K562 (cell line): ENCODE measurements at regions not wholly inside any gene's neighbourhood (a gene's known extent, or its start where the extent isn't known, plus 50 kb on each side); places are given as distances from the start of the nearest gene placed in this dataset.

Experiments used
- ATAC-seq: fragments of 200-7000 bp; cut with Tn5 transposase; 3 replicates; pipeline ENCODE4 v1.9.1; 2020; ENCODE audit warnings: moderate library complexity
- BruUV-seq: library from RNA; stranded (reverse); fragments of 400-500 nt; replicated peaks from 2 replicates; lab custom pipeline; 2021; lab: Mats Ljungman, UMichigan
- CTCF ChIA-PET: fragments of 300-600 bp; formaldehyde crosslinking; extraction: SDS; loops from one replicate; lab custom pipeline; 2021; ENCODE audit warnings: low intra/inter-chr PET ratio; lab: Yijun Ruan, JAX
- POLR2A ChIA-PET: fragments of 300-600, 350-650 bp; sonication (Branson Sonifier 250); formaldehyde crosslinking; extraction: SDS; loops from one replicate; lab custom pipeline; 2021; ENCODE audit warnings: antibody characterized with exemption, inconsistent platforms; lab: Yijun Ruan, JAX
- DNase-seq, 4 experiments: peaks; one replicate each; pipeline versions ENCODE4 v3.0.0 to v3.0.0-alpha.2; 2011 to 2018; ENCODE audit warnings: low spot score in 3 of 4, mixed read lengths in 3 of 4; ENCODE audit errors: extremely low read depth in 1 of 4
- FAIRE-seq: peaks from 2 replicates; lab custom pipeline; 2011; peaks lifted over from hg19 to GRCh38; lab: Jason Lieb, UNC
- H2AFZ ChIP-seq: 2 replicates; pipeline ENCODE4 v1.6.0; 2011; ENCODE audit warnings: low read depth, low read length, control low read depth, inconsistent platforms
- H3K27ac ChIP-seq: fragments of 200-600 bp; 3 replicates; pipeline ENCODE4 v1.8.0; 2011; ENCODE audit warnings: low read depth, mild to moderate bottlenecking, control low read depth, inconsistent platforms, low read length, moderate library complexity, mixed read lengths; ENCODE audit errors: extremely low read depth
- H3K27me3 ChIP-seq, 2 experiments: fragments of 300-600 bp in 1 of 2; 2 replicates in 1 of 2; 3 replicates in 1 of 2; pipeline versions ENCODE4 v1.6.0 to v1.8.0; 2011; ENCODE audit warnings: inconsistent platforms in 2 of 2, low read length in 2 of 2, mild to moderate bottlenecking in 1 of 2, mixed read lengths in 1 of 2, moderate library complexity in 1 of 2; ENCODE audit not compliant: control insufficient read depth in 2 of 2, insufficient read depth in 2 of 2
- H3K36me3 ChIP-seq: fragments of 300-600 bp; 3 replicates; pipeline ENCODE4 v1.8.0; 2011; ENCODE audit warnings: mild to moderate bottlenecking, low read length, inconsistent platforms; ENCODE audit not compliant: control insufficient read depth, insufficient read depth
- H3K4me1 ChIP-seq, 2 experiments: fragments of 200-600 bp in 1 of 2; replicated peaks in 1 of 2; 2 replicates in 1 of 2; 3 replicates in 1 of 2; pipeline versions ENCODE4 v1.5.1 to v1.8.0; 2011; ENCODE audit warnings: inconsistent platforms in 2 of 2, low read length in 2 of 2, mild to moderate bottlenecking in 1 of 2, mixed read lengths in 1 of 2, moderate library complexity in 1 of 2; ENCODE audit not compliant: control insufficient read depth in 2 of 2, insufficient read depth in 2 of 2
- H3K4me2 ChIP-seq: 2 replicates; pipeline ENCODE4 v1.6.1; 2011; ENCODE audit warnings: low read length, control low read depth, inconsistent platforms, mixed read lengths; ENCODE audit not compliant: insufficient read depth
- H3K4me3 ChIP-seq: fragments of 200-600 bp; sonication (generic), shearing (Covaris generic); 2 replicates; pipeline ENCODE4 v1.5.1; 2016; ENCODE audit warnings: control low read depth, inconsistent platforms
- H3K79me2 ChIP-seq: fragments of 200-600 bp; 3 replicates; pipeline ENCODE4 v1.8.0; 2011; ENCODE audit warnings: low read length, inconsistent platforms; ENCODE audit not compliant: control insufficient read depth, insufficient read depth
- H3K9ac ChIP-seq, 2 experiments: 2 replicates each; pipeline versions ENCODE4 v1.6.0 to v1.6.1; 2011; ENCODE audit warnings: low read depth in 2 of 2, low read length in 2 of 2, control low read depth in 1 of 2, inconsistent platforms in 1 of 2, mild to moderate bottlenecking in 1 of 2, mixed read lengths in 1 of 2; ENCODE audit not compliant: insufficient read depth in 1 of 2
- H3K9me1 ChIP-seq: one replicate; pipeline ENCODE4 v1.6.0; 2011; ENCODE audit warnings: inconsistent platforms, mild to moderate bottlenecking, low read length, moderate library complexity; ENCODE audit not compliant: control insufficient read depth, insufficient read depth
- H3K9me3 ChIP-seq: replicated peaks from 2 replicates; pipeline ENCODE4 v1.5.1; 2011; ENCODE audit warnings: low read depth, low read length, inconsistent platforms; ENCODE audit not compliant: control insufficient read depth, insufficient read depth
- H4K20me1 ChIP-seq: replicated peaks from 2 replicates; pipeline ENCODE4 v1.6.1; 2011; ENCODE audit warnings: low read length, inconsistent platforms, mixed read lengths; ENCODE audit not compliant: control insufficient read depth, insufficient read depth
- CEBPG ChIP-seq, 3 experiments: fragments of 200-800 bp in 1 of 3; sonication (Bioruptor generic) in 1 of 3; sonication (generic) in 1 of 3; formaldehyde crosslinking in 1 of 3; IDR thresholded peaks in 2 of 3; conservative IDR thresholded peaks in 1 of 3; 2 replicates each; pipeline versions ENCODE4 v1.6.1 to v1.8.0; 2016 to 2022; ENCODE audit warnings: missing compliant biosample characterization in 2 of 3, missing genetic modification characterization in 2 of 3, mild to moderate bottlenecking in 1 of 3, missing genetic modification reagents in 1 of 3
- DNMT1 ChIP-seq: fragments of 450-650 bp; IDR thresholded peaks from 2 replicates; pipeline ENCODE4 v1.6.1; 2016; ENCODE audit warnings: antibody characterized with exemption, mild to moderate bottlenecking
- ELF4 ChIP-seq: fragments of 450-650 bp; formaldehyde crosslinking; IDR thresholded peaks from 2 replicates; pipeline ENCODE4 v1.4.0; 2022; ENCODE audit warnings: missing genetic modification characterization
- FOXK2 ChIP-seq, 2 experiments: fragments of 450-650 bp; IDR thresholded peaks in 1 of 2; conservative IDR thresholded peaks in 1 of 2; 2 replicates each; pipeline ENCODE4 v1.6.1; 2016; ENCODE audit warnings: low read depth in 2 of 2, mild to moderate bottlenecking in 1 of 2
- HIVEP1 ChIP-seq: fragments of 250-450 bp; sonication (Bioruptor Pico); IDR thresholded peaks from 2 replicates; pipeline ENCODE4 v1.4.0; 2020; ENCODE audit warnings: mild to moderate bottlenecking
- HMGN3 ChIP-seq: IDR thresholded peaks from 2 replicates; pipeline ENCODE4 v1.6.1; 2011; ENCODE audit warnings: borderline replicate concordance, low read depth, mild to moderate bottlenecking, mixed read lengths, low read length; ENCODE audit not compliant: insufficient read length; ENCODE audit errors: extremely low read depth
- MCM3 ChIP-seq: fragments of 450-650 bp; IDR thresholded peaks from 2 replicates; pipeline ENCODE4 v1.6.1; 2016
- MYC ChIP-seq, 2 experiments: fragments of 250-450 bp in 1 of 2; sonication (Bioruptor Pico) in 1 of 2; IDR thresholded peaks; 2 replicates each; pipeline versions ENCODE4 v1.5.1 to v1.6.1; 2012 to 2021; ENCODE audit warnings: low read depth in 2 of 2, borderline replicate concordance in 1 of 2, improper control_type of control experiment in 1 of 2, low read length in 1 of 2, mild to moderate bottlenecking in 1 of 2, moderate library complexity in 1 of 2
- RB1 ChIP-seq: fragments of 450-650 bp; IDR thresholded peaks from 2 replicates; pipeline ENCODE4 v1.6.1; 2017; ENCODE audit warnings: low read depth, mild to moderate bottlenecking
- STAT5B ChIP-seq: fragments of 250-450 bp; sonication (Bioruptor Pico); IDR thresholded peaks from 2 replicates; pipeline ENCODE4 v1.8.0; 2021; ENCODE audit warnings: mild to moderate bottlenecking, inconsistent platforms
- STAT6 ChIP-seq: sonication (generic); formaldehyde crosslinking; IDR thresholded peaks from 2 replicates; pipeline ENCODE4 v1.8.1; 2023; ENCODE audit warnings: mild to moderate bottlenecking, missing genetic modification reagents
- TFAM ChIP-seq: fragments of 250-450 bp; sonication (Bioruptor Pico); conservative IDR thresholded peaks from 2 replicates; pipeline ENCODE4 v1.5.0; 2021; ENCODE audit warnings: mild to moderate bottlenecking, moderate library complexity
- XRCC5 ChIP-seq: fragments of 200-400 bp; formaldehyde crosslinking; IDR thresholded peaks from 2 replicates; pipeline ENCODE4 v1.6.1; 2017; ENCODE audit warnings: low read depth, mild to moderate bottlenecking, low read length
- whole genome bisulfite sequencing: fragments of 100-300 bp; shearing (Covaris generic); methylation state at CpG from one replicate; pipeline ENCODE4 v1.1.6; 2016; ENCODE audit warnings: low coverage, mixed read lengths; ENCODE audit not compliant: insufficient coverage; ENCODE audit errors: missing lambda C conversion rate; 5-methylcytosine and 5-hydroxymethylcytosine counted together
- in situ Hi-C: fragments of 300-500 bp; cut with MboI; formaldehyde crosslinking; loops from 4 replicates; pipeline ENCODE4 v1.15.0; 2018; ENCODE audit warnings: inconsistent platforms, mixed read lengths
- intact Hi-C: fragments of 100-400 bp; cut with micrococcal nuclease; formaldehyde crosslinking; loops from 2 replicates; pipeline ENCODE4 v1.14.2; 2022
- TF ChIP-seq, protein P1 (sequence below): fragments of 250-450 bp; sonication (Bioruptor Pico); IDR thresholded peaks from 2 replicates; pipeline ENCODE4 v1.5.0; 2021; ENCODE audit warnings: mild to moderate bottlenecking, moderate library complexity
- TF ChIP-seq, protein P2 (sequence below), 3 experiments: IDR thresholded peaks in 2 of 3; conservative IDR thresholded peaks in 1 of 3; 2 replicates each; pipeline ENCODE4 v1.5.1; 2011 to 2012; ENCODE audit warnings: low read length in 3 of 3, mild to moderate bottlenecking in 3 of 3, control low read depth in 2 of 3, improper control_type of control experiment in 1 of 3, inconsistent platforms in 1 of 3, low read depth in 1 of 3, mixed read lengths in 1 of 3, moderate library complexity in 1 of 3; ENCODE audit not compliant: insufficient read depth in 2 of 3

GRCh38 chr19:28319918-28320317, 893.0 kb downstream of the UQCRFS1 start:
- Histone ChIP-seq H3K4me3 (no peak overlapping the region), H3K79me2 (no peaks in the 10 kb centered on the region), H3K27me3 (no peaks in the 10 kb centered on the region), H3K4me2 (no peak overlapping the region), H3K4me1 (no peaks in the 10 kb centered on the region), H3K9me3 (no peaks in the 10 kb centered on the region), H2AFZ (no peak overlapping the region), H3K9ac (no peak overlapping the region), H3K36me3 (no peaks in the 10 kb centered on the region), H4K20me1 (no peaks in the 10 kb centered on the region), H3K9me1 (no peaks in the 10 kb centered on the region), H3K27ac (no peak overlapping the region)
- in situ Hi-C loops (no loop called here), intact Hi-C loops (loop anchor here (10.0 kb wide), 1 partner anchor 555 kb away; no protein-coding TSS in a partner anchor)
- no peak for FAIRE-seq
- ATAC-seq = no peak
- CTCF ChIA-PET = no interaction called here
- no TSS peak for BruUV-seq
- POLR2A ChIA-PET = interaction anchor here (0.6 kb wide), 1 partner anchor 8 kb away, joined by 3 read pairs; no protein-coding TSS in a partner anchor
- DNase-seq = no peak
- WGBS = 0% methylated on average over 1 of the region's 1 CpG
- TF ChIP-seq CEBPG (CRISPR knock-in tag; IDR thresholded peaks at IDR 0.05) = no peak
- no peak for TF ChIP-seq CEBPG (tag; conservative IDR thresholded peaks at IDR 0.05 in 1 of 2, IDR thresholded peaks at IDR 0.05 in 1 of 2)
- no peak for TF ChIP-seq STAT5B (CRISPR knock-in tag)
- TF ChIP-seq, protein P1, sequence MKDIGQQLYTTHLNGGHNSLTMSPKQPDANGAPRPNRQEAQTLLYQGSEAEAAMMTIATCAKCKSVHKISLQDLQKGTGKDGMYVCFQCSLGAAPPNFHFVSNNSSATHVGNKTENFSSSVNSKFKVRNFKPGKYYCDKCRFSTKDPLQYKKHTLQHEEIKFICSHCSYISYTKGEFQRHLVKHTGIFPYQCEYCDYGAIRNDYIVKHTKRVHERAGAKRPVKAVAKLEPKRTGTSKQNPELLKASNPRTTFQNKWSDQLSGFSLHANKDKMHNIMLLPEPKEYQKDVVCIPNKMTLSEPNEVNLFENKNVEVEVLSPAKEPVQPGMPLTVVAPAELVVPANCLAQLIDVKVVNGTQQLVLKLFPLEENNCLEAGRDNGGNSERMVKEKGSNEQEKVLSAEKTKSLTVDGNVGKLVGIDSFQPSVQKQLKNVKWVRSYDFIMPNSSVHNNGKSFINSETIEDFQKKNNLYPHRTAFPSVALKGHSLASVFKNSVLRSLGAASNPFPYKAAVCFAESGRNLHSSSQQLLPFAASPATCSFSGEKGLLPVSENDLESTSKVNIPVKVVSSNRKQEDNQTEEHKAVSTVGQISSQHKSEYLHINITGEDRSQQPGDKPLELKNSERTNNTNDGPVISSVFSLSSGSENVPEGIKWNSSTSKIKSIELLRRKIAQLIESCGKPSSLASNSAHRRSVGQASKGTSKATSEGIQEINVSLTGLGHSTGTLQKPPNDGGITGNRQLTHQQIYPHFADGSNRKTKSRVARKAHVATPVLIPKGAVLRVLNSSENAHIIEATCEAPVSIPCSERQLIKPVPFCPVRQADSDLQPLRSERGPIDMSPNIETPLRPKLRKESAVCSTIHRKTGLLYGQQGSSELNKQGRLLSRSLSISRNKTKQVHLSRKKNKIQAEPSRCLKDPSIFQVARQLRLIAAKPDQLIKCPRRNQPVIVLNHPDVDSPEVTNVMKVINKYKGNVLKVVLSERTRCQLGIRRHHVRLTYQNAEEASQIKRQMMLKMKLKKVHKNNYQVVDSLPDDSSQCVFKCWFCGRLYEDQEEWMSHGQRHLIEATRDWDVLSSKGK (CRISPR knock-in tag) = no peak
- TF ChIP-seq MYC (IDR thresholded peaks at IDR 0.05; ENCODE audit: low read depth, low read length) = no peak
- no peak for TF ChIP-seq MYC (CRISPR knock-in tag; IDR thresholded peaks at IDR 0.05; ENCODE audit: borderline replicate concordance, low read depth)
- no peak for TF ChIP-seq HMGN3
- no peak for TF ChIP-seq FOXK2 (conservative IDR thresholded peaks at IDR 0.05 in 1 of 2, IDR thresholded peaks at IDR 0.05 in 1 of 2; ENCODE audit: low read depth in 2 of 2)
- TF ChIP-seq ELF4 (CRISPR knock-in tag) = no peak
- TF ChIP-seq TFAM (CRISPR knock-in tag) = no peak
- no peak for TF ChIP-seq RB1
- TF ChIP-seq, protein P2, sequence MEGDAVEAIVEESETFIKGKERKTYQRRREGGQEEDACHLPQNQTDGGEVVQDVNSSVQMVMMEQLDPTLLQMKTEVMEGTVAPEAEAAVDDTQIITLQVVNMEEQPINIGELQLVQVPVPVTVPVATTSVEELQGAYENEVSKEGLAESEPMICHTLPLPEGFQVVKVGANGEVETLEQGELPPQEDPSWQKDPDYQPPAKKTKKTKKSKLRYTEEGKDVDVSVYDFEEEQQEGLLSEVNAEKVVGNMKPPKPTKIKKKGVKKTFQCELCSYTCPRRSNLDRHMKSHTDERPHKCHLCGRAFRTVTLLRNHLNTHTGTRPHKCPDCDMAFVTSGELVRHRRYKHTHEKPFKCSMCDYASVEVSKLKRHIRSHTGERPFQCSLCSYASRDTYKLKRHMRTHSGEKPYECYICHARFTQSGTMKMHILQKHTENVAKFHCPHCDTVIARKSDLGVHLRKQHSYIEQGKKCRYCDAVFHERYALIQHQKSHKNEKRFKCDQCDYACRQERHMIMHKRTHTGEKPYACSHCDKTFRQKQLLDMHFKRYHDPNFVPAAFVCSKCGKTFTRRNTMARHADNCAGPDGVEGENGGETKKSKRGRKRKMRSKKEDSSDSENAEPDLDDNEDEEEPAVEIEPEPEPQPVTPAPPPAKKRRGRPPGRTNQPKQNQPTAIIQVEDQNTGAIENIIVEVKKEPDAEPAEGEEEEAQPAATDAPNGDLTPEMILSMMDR (IDR thresholded peaks at IDR 0.05 in 2 of 3, conservative IDR thresholded peaks at IDR 0.05 in 1 of 3; ENCODE audit: insufficient read depth in 2 of 3, low read depth in 1 of 3, low read length in 3 of 3) = no peak
- TF ChIP-seq STAT6 (CRISPR knock-in tag) = no peak
- no peak for TF ChIP-seq DNMT1
- TF ChIP-seq MCM3 = no peak
- TF ChIP-seq XRCC5 = no peak
- TF ChIP-seq HIVEP1 (CRISPR knock-in tag) = no peak
